ENCODE measurements at regions not wholly inside any gene's neighbourhood (a gene's known extent, or its start where the extent isn't known, plus 50 kb on each side); places are given as distances from the start of the nearest gene placed in this dataset.
A peak's percentile ranks its signal among the peaks of the same experiment; 100 is the strongest.

- H3K36me3 Mint-ChIP-seq (ENCODE audit: low read depth) = no peaks in the 10 kb centered on the region; the same call in 1 of the 2 replicates
- no peaks in the 10 kb centered on the region for H3K9me3 Mint-ChIP-seq
- no peak overlapping the region for H3K27ac Mint-ChIP-seq
- H3K4me1 Mint-ChIP-seq (ENCODE audit: low read depth) = peaks cover 41% of the 10 kb centered on the region
- TF ChIP-seq CTCF (IDR thresholded peaks at IDR 0.05) = peak; percentile 30
- no peak overlapping the region for H3K4me3 Mint-ChIP-seq
- no peaks in the 10 kb centered on the region; the same call in 1 of the 2 replicates for H3K27me3 Mint-ChIP-seq (ENCODE audit: insufficient read depth)
- DNase-seq = no peak
Measured at GRCh38 chr3:44077267-44077666, 164.4 kb upstream of the TOPAZ1 start.

GRCh38 chr3:44078863-44079262 lies 162.8 kb upstream of the TOPAZ1 start:
- no peak for TF ChIP-seq CTCF (IDR thresholded peaks at IDR 0.05)
- no peaks in the 10 kb centered on the region for H3K9me3 Mint-ChIP-seq
- DNase-seq = no peak

GRCh38 chr3:44079916-44080315 lies 161.8 kb upstream of the TOPAZ1 start:
- DNase-seq = no peak
- no peak overlapping the region for H3K4me3 Mint-ChIP-seq

More at GRCh38 chr3:44078863-44079262, 162.8 kb upstream of the TOPAZ1 start:
- peaks cover 32% of the 10 kb centered on the region for H3K4me1 Mint-ChIP-seq (ENCODE audit: low read depth)
- H3K27me3 Mint-ChIP-seq (ENCODE audit: insufficient read depth) = no peaks in the 10 kb centered on the region; the same call in 1 of the 2 replicates
- no peak overlapping the region for H3K4me3 Mint-ChIP-seq
- H3K27ac Mint-ChIP-seq = no peak overlapping the region
- H3K36me3 Mint-ChIP-seq (ENCODE audit: low read depth) = no peaks in the 10 kb centered on the region; the same call in 1 of the 2 replicates

GRCh38 chr3:44080474-44081072 lies 161.1 kb upstream of the TOPAZ1 start:
- H3K36me3 Mint-ChIP-seq (ENCODE audit: low read depth) = no peaks in the 10 kb centered on the region; the same call in 1 of the 2 replicates
- no peak for TF ChIP-seq CTCF (IDR thresholded peaks at IDR 0.05)
- H3K27ac Mint-ChIP-seq = no peak overlapping the region
- no peaks in the 10 kb centered on the region for H3K9me3 Mint-ChIP-seq
- DNase-seq = no peak
- no peak overlapping the region for H3K4me3 Mint-ChIP-seq
- peaks cover 17% of the 10 kb centered on the region for H3K4me1 Mint-ChIP-seq (ENCODE audit: low read depth)
- H3K27me3 Mint-ChIP-seq (ENCODE audit: insufficient read depth) = no peaks in the 10 kb centered on the region; the same call in 1 of the 2 replicates

More at GRCh38 chr3:44079916-44080315, 161.8 kb upstream of the TOPAZ1 start:
- TF ChIP-seq CTCF (IDR thresholded peaks at IDR 0.05) = no peak
- Mint-ChIP-seq H3K4me1 (ENCODE audit: low read depth) (peaks cover 24% of the 10 kb centered on the region), H3K27me3 (ENCODE audit: insufficient read depth) (no peaks in the 10 kb centered on the region; the same call in 1 of the 2 replicates), H3K9me3 (no peaks in the 10 kb centered on the region), H3K27ac (no peak overlapping the region), H3K36me3 (ENCODE audit: low read depth) (no peaks in the 10 kb centered on the region; the same call in 1 of the 2 replicates)

GRCh38 chr3:44090036-44090435 lies 151.7 kb upstream of the TOPAZ1 start:
- Mint-ChIP-seq H3K27me3 (ENCODE audit: insufficient read depth) (no peaks in the 10 kb centered on the region; the same call in 1 of the 2 replicates), H3K4me1 (ENCODE audit: low read depth) (peaks cover 35% of the 10 kb centered on the region), H3K4me3 (peak overlapping the region; percentile 8; the same call in 1 of the 2 replicates), H3K36me3 (ENCODE audit: low read depth) (peaks cover 5% of the 10 kb centered on the region; the same call in 1 of the 2 replicates), H3K27ac (no peak overlapping the region), H3K9me3 (no peaks in the 10 kb centered on the region)
- no peak for DNase-seq
- TF ChIP-seq CTCF (IDR thresholded peaks at IDR 0.05) = no peak
